AG04450 (cell line): ENCODE measurements at regions not wholly inside any gene's neighbourhood (a gene's known extent, or its start where the extent isn't known, plus 50 kb on each side); places are given as distances from the start of the nearest gene placed in this dataset.

Source experiments
- CTCF ChIA-PET: fragments of 300-600, 350-600 bp; formaldehyde crosslinking; extraction: SDS; loops from one replicate; lab custom pipeline; 2022; ENCODE audit warnings: antibody characterized with exemption, inconsistent platforms; lab: Charles Lee
- POLR2A ChIA-PET: fragments of 350-600 bp; formaldehyde crosslinking; extraction: SDS; loops from one replicate; lab custom pipeline; 2021; ENCODE audit warnings: antibody characterized with exemption, inconsistent platforms; lab: Yijun Ruan, JAX
- DNase-seq: peaks from one replicate; pipeline ENCODE4 v3.0.0-alpha.2; 2011; ENCODE audit warnings: low read depth, low spot score
- H3K27ac ChIP-seq: one replicate; pipeline ENCODE4 v1.5.1; 2012; ENCODE audit warnings: low read depth, low read length, control low read depth
- H3K27me3 ChIP-seq: one replicate; pipeline ENCODE4 v1.6.0; 2012; ENCODE audit warnings: low read length; ENCODE audit not compliant: control insufficient read depth, insufficient read depth
- H3K4me3 ChIP-seq: 2 replicates; pipeline ENCODE4 v1.5.1; 2011; ENCODE audit warnings: mild to moderate bottlenecking, low read depth, low read length, control low read depth
- H3K9me3 ChIP-seq: 2 replicates; pipeline ENCODE4 v1.5.1; 2012; ENCODE audit warnings: low read length; ENCODE audit not compliant: control insufficient read depth, insufficient read depth
- TF ChIP-seq, protein P1 (sequence below): IDR thresholded peaks from 2 replicates; pipeline ENCODE4 v1.5.1; 2011; ENCODE audit warnings: low read depth, low read length, control low read depth, inconsistent platforms

DNA sequence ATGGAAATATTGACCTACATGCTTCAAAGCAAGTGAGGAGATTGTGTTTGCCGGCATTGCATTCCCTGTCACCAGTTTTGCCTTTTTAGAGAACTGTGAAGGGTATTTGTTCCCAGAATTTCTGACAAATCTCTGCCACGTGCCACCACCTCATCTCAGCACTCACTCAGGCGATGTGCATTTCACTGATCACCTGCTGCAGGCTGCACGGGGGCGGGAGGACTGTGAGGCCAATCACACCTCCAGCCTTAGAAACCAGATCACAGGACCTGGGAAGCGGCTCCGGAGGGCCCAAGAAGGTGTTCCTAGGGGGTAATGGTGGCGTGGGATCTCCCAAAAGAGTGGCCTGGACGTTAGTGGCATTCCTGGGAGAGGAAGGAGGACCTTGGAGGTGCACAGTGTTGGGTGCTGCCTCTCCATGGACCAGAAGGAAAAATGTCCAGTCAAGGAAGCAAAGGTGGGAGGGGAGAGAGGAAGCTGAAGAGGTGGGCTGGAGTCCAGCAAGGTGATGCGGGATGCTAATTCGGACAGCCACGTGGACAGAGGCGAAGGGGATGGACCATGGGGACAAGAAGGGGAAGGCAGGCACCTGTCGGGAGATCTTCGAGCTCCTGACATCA lies 63.6 kb upstream of the OLFM1 start:
- no peak for DNase-seq
- Histone ChIP-seq H3K27me3 (no peaks in the 10 kb centered on the region), H3K4me3 (no peak overlapping the region), H3K9me3 (no peaks in the 10 kb centered on the region), H3K27ac (no peak overlapping the region)
- POLR2A ChIA-PET, result no interaction called here
- CTCF ChIA-PET, result no interaction called here
- TF ChIP-seq, protein P1, sequence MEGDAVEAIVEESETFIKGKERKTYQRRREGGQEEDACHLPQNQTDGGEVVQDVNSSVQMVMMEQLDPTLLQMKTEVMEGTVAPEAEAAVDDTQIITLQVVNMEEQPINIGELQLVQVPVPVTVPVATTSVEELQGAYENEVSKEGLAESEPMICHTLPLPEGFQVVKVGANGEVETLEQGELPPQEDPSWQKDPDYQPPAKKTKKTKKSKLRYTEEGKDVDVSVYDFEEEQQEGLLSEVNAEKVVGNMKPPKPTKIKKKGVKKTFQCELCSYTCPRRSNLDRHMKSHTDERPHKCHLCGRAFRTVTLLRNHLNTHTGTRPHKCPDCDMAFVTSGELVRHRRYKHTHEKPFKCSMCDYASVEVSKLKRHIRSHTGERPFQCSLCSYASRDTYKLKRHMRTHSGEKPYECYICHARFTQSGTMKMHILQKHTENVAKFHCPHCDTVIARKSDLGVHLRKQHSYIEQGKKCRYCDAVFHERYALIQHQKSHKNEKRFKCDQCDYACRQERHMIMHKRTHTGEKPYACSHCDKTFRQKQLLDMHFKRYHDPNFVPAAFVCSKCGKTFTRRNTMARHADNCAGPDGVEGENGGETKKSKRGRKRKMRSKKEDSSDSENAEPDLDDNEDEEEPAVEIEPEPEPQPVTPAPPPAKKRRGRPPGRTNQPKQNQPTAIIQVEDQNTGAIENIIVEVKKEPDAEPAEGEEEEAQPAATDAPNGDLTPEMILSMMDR, result no peak

DNA sequence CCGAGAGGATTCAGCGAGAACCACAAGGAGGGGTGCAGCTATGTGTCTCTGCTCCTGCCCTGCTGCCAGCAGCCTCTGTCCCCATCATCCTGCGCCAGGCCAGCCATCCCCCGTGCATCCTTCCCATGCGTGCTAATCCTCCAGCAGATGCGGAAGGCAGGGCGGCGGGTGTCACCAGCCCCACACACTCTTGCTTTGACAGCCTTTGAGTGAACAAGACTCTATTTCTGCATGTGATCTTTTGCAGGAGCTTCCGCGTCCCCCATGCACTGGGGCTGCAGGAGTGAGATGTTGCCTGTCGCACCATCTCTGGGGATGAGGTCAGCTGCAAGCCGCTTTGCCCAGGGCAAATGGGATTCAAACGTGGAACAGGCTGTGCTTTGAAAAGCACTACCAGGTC lies 58.0 kb upstream of the OLFM1 start:
- no peaks in the 10 kb centered on the region; the same call in 1 of the 2 replicates for H3K9me3 ChIP-seq
- H3K27ac ChIP-seq, result no peak overlapping the region
- ChIA-PET POLR2A (no interaction called here), CTCF (no interaction called here)
- H3K4me3 ChIP-seq, result no peak overlapping the region
- no peaks in the 10 kb centered on the region for H3K27me3 ChIP-seq
- no peak for DNase-seq
- TF ChIP-seq, protein P1, result no peak

DNA sequence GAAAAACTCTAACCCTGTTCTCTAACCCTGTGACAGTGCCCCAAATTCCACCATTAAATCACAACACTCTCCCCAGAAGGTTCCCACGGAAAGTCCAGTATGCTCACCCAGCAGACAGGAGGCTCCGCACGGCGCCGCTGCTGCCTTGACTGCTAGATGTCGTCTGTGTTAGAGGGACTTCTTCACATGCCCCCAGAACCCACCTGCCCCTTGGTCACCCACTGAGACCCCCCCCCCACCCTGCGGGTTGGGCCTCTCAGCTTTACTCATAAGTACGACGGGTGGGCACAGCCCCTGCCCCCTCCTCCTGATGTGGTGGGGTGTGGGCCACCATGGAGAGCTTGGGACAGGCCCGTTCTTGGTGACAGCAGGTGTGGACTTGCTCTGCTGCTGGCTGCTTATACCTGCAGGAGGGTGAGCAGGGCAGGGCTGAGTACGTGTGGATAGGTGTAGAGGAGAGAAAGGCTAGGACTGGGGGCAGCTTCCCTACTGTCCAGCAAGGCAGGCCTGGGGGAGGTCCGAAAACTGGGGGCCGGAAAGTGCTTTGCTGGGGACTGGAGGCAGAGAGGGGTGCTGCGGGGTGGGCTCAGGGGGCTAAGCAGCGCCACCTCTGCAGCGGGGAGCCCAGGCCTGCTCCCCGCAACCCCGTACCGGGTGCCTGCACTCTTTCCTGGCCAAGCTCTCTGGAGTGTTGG lies 57.5 kb upstream of the OLFM1 start:
- Histone ChIP-seq H3K27ac (no peak overlapping the region), H3K9me3 (no peaks in the 10 kb centered on the region; the same call in 1 of the 2 replicates), H3K4me3 (no peak overlapping the region), H3K27me3 (no peaks in the 10 kb centered on the region)
- ChIA-PET CTCF (no interaction called here), POLR2A (no interaction called here)
- no peak for DNase-seq
- TF ChIP-seq, protein P1, result no peak

DNA sequence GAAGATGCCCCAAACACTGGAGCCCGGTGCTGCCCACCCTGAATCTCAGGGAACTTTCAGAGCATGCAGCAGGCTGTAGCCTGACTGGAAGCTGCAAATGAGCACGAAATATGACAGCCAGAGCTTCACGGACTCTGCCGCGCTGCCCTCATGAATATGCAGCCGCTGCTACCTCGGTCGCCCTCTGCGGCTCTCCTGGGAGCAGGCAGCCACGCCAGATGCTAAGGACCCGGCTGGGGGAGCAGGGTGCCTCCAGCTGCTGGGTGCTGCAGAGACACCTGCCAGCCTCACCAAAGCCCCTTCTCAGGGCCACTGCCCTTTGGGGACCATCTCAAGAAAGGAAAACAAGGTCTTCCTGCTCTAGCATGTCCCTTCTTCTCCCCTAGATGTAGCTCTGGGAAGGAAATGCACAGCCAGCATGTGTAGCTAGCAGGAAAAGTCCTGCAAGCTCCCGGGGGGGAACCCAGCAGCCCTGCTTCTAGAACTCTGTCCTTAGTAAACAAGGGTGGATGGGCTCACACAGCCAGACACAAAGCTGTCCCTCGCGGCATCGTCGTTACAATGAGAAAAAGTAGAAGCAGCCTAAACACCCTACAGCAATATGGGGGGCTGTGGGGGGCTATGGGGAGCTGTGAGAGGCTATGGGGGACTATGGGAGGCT lies 56.8 kb upstream of the OLFM1 start:
- H3K27ac ChIP-seq, result no peak overlapping the region
- H3K27me3 ChIP-seq, result no peaks in the 10 kb centered on the region
- CTCF ChIA-PET, result no interaction called here
- H3K9me3 ChIP-seq, result no peaks in the 10 kb centered on the region; the same call in 1 of the 2 replicates
- TF ChIP-seq, protein P1, result no peak
- DNase-seq, result no peak
- H3K4me3 ChIP-seq, result no peak overlapping the region
- POLR2A ChIA-PET, result no interaction called here
